ENCODE measurements at regions not wholly inside any gene's neighbourhood (a gene's known extent, or its start where the extent isn't known, plus 50 kb on each side); places are given as distances from the start of the nearest gene placed in this dataset.

DNA sequence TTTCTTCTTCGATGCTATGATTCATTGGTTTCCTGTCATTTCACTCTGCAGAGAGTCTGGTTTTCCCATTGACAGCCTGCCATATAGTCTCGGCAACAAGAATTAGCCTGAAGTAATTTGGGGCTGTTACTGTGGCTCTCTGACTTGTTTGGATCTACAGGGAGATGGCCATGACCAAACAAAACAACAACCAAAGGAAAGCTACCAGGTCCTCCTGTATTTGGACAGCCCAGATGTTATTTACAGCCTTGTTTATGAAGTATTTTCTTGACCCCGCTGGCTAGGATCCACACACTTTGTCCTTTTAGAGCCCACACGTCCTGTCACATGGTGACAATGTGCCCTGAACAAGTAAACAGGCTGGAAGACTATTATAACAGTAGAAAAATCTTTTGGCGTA lies 111.4 kb upstream of the PREP start:
- TF ChIP-seq YY1 (IDR thresholded peaks at IDR 0.05; ENCODE audit: insufficient read depth, insufficient read length) (no peak), ZNF274 (IDR thresholded peaks at IDR 0.05; ENCODE audit: low read depth, low read length) (no peak)
